WERI-Rb-1 (cell line): ENCODE measurements at regions not wholly inside any gene's neighbourhood (a gene's known extent, or its start where the extent isn't known, plus 50 kb on each side); places are given as distances from the start of the nearest gene placed in this dataset.

Experiments
- DNase-seq: peaks from one replicate; pipeline ENCODE4 v3.0.0-alpha.2; 2020
- H3K27ac ChIP-seq: fragments of 250-450 bp; sonication (Bioruptor Pico); 2 replicates; pipeline ENCODE4 v1.5.1; 2020; ENCODE audit warnings: mild to moderate bottlenecking, moderate library complexity
- H3K27me3 ChIP-seq: fragments of 250-450 bp; sonication (Bioruptor Pico); 2 replicates; pipeline ENCODE4 v1.5.1; 2021; ENCODE audit warnings: mild to moderate bottlenecking, low read depth, moderate library complexity; ENCODE audit not compliant: insufficient read depth, severe bottlenecking
- H3K36me3 ChIP-seq: fragments of 250-450 bp; sonication (Bioruptor Pico); 2 replicates; pipeline ENCODE4 v1.5.1; 2020; ENCODE audit warnings: mild to moderate bottlenecking, moderate library complexity
- H3K4me3 ChIP-seq: 2 replicates; pipeline ENCODE4 v1.5.1; 2011; ENCODE audit warnings: low read depth, mild to moderate bottlenecking, control low read depth, low read length
- H3K9me3 ChIP-seq: fragments of 250-450 bp; sonication (Bioruptor Pico); 2 replicates; pipeline ENCODE4 v1.5.1; 2021; ENCODE audit warnings: mild to moderate bottlenecking, moderate library complexity; ENCODE audit not compliant: severe bottlenecking
- CTCF ChIP-seq: IDR thresholded peaks from 2 replicates; pipeline ENCODE4 v1.5.1; 2011; ENCODE audit warnings: low read depth, mild to moderate bottlenecking, control low read depth, inconsistent platforms, low read length

- Histone ChIP-seq H3K9me3 (no peaks in the 10 kb centered on the region), H3K27me3 (peaks cover 3% of the 10 kb centered on the region), H3K4me3 (no peak overlapping the region), H3K36me3 (no peaks in the 10 kb centered on the region), H3K27ac (no peak overlapping the region)
- no peak for TF ChIP-seq CTCF
- DNase-seq: no peak
Observed at GRCh38 chrX:39921838-39922237, 175.9 kb downstream of the BCOR start.

GRCh38 chrX:39922488-39922887 lies 175.3 kb downstream of the BCOR start:
- Histone ChIP-seq H3K36me3 (no peaks in the 10 kb centered on the region), H3K27me3 (peaks cover 3% of the 10 kb centered on the region), H3K4me3 (no peak overlapping the region), H3K9me3 (no peaks in the 10 kb centered on the region), H3K27ac (no peak overlapping the region)
- TF ChIP-seq CTCF: no peak
- no peak for DNase-seq

- peak; percentile 20 for DNase-seq
- Histone ChIP-seq H3K27me3 (peaks cover 3% of the 10 kb centered on the region), H3K9me3 (no peaks in the 10 kb centered on the region), H3K27ac (no peak overlapping the region; the same call in 1 of the 2 replicates), H3K4me3 (no peak overlapping the region), H3K36me3 (no peaks in the 10 kb centered on the region)
- TF ChIP-seq CTCF: no peak
Observed at GRCh38 chrX:39922926-39923325, 174.8 kb downstream of the BCOR start.

GRCh38 chrX:39927380-39927779 lies 170.4 kb downstream of the BCOR start:
- Histone ChIP-seq H3K9me3 (no peaks in the 10 kb centered on the region), H3K36me3 (no peaks in the 10 kb centered on the region)
- DNase-seq: no peak

GRCh38 chrX:39928704-39929378 lies 168.9 kb downstream of the BCOR start:
- H3K27ac ChIP-seq: no peak overlapping the region
- H3K27me3 ChIP-seq: no peaks in the 10 kb centered on the region
- H3K9me3 ChIP-seq: no peaks in the 10 kb centered on the region
- no peak for DNase-seq
- no peaks in the 10 kb centered on the region for H3K36me3 ChIP-seq
- TF ChIP-seq CTCF: no peak
- no peak overlapping the region for H3K4me3 ChIP-seq

More at GRCh38 chrX:39927380-39927779, 170.4 kb downstream of the BCOR start:
- Histone ChIP-seq H3K27ac (no peak overlapping the region), H3K4me3 (no peak overlapping the region), H3K27me3 (no peaks in the 10 kb centered on the region)
- no peak for TF ChIP-seq CTCF
